ENCODE measurements at regions not wholly inside any gene's neighbourhood (a gene's known extent, or its start where the extent isn't known, plus 50 kb on each side); places are given as distances from the start of the nearest gene placed in this dataset.

- Histone ChIP-seq H3K4me1 (ENCODE audit: low read depth) (no peaks in the 10 kb centered on the region), H3K4me3 (no peak overlapping the region), H3K36me3 (ENCODE audit: low read depth) (no peaks in the 10 kb centered on the region), H3K9me3 (no peaks in the 10 kb centered on the region)
- DNase-seq: no peak
- no peak for ATAC-seq
- intact Hi-C loops (cut with DNase I, micrococcal nuclease): no loop called here
- no peak for TF ChIP-seq CTCF (IDR thresholded peaks at IDR 0.05)
These were observed 54.4 kb upstream of the BDKRB2 start for GRCh38 chr14:96150214-96150613.

GRCh38 chr14:96151242-96151641 is 53.4 kb upstream of the BDKRB2 start:
- no peak for TF ChIP-seq CTCF (IDR thresholded peaks at IDR 0.05)
- Histone ChIP-seq H3K4me3 (no peak overlapping the region), H3K36me3 (ENCODE audit: low read depth) (no peaks in the 10 kb centered on the region), H3K9me3 (no peaks in the 10 kb centered on the region), H3K4me1 (ENCODE audit: low read depth) (no peaks in the 10 kb centered on the region)
- ATAC-seq (no peak), DNase-seq (no peak)
- intact Hi-C loops (cut with DNase I, micrococcal nuclease): no loop called here

GRCh38 chr14:96153003-96153402 is 51.6 kb upstream of the BDKRB2 start:
- no peak for DNase-seq
- H3K4me3 ChIP-seq: no peak overlapping the region
- intact Hi-C loops (cut with DNase I, micrococcal nuclease): no loop called here
- no peaks in the 10 kb centered on the region for H3K36me3 ChIP-seq (ENCODE audit: low read depth)
- no peaks in the 10 kb centered on the region for H3K9me3 ChIP-seq
- no peaks in the 10 kb centered on the region for H3K4me1 ChIP-seq (ENCODE audit: low read depth)
- ATAC-seq: no peak
- TF ChIP-seq CTCF (IDR thresholded peaks at IDR 0.05): no peak
